GM19324 (cell line): ENCODE measurements at regions not wholly inside any gene's neighbourhood (a gene's known extent, or its start where the extent isn't known, plus 50 kb on each side); places are given as distances from the start of the nearest gene placed in this dataset.
"Not testable (repeated sequence)": the region's sequence is repeated elsewhere in the genome, so short reads cannot be mapped to it uniquely, and the experiment has no call there.

Experiments
- ATAC-seq: cut with Tn5 transposase; IDR thresholded peaks from one replicate; pipeline ENCODE4 v1.9.1; 2021; ENCODE audit warnings: mild to moderate bottlenecking, moderate library complexity; ENCODE audit not compliant: unreplicated experiment, low FRiP score

DNA sequence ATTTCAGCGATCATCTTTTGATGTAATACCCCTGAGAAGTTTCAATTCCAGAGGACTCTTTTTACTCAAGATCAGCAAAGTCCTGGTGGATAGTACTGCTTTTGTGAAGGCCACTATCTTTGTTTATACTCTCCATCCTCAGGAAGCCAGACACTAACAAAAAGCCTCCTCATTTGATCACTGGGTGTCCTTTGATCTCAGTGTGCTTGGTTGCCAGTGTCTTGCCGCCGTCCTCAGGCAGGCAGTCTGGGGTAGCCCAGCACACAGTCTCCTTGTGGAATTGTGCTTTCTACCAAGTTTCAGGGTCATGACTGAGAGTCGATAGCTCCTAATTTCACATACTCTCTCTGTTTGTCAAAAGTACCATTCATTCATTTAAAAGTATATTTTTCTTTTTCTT lies 762.2 kb downstream of the EFNB2 start:
- ATAC-seq = no peak

DNA sequence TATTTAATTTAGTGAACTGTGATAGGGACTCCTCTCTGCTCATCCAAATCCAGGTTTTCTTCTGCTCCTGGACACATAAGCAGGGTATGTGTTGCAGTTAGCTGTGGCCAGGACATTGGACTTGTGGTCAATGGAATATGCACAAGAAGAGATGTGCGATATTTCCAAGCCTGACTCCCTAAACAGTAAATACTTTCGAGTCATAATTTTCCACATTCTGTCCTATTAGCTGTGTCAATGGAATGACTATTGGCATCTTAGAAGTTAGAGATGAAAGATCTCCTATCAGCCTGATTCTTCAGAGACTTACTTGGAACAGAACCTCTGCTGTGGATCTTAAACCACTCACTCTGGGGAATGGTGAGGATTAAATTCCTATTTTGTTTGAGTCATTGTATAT lies 771.0 kb downstream of the EFNB2 start:
- ATAC-seq = no peak

DNA sequence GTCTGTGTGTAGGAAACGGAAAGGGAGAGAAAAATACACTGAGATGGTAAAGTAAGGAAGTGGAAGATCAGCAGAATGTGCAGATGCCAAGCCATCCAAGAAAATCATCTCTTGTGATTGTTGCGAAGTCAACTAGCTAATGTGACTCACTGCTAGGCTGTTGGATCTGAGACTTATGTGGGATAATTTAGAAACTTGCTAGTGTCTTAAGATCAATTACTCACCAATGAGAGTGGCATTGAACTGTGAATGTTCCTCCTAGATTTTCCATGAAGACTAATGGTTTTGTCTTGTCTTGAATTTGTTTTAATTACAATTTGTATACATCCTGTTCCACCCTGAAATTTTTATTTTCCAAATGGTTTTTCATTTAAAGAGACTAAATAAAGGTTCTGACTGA lies 771.6 kb downstream of the EFNB2 start:
- no peak for ATAC-seq

DNA sequence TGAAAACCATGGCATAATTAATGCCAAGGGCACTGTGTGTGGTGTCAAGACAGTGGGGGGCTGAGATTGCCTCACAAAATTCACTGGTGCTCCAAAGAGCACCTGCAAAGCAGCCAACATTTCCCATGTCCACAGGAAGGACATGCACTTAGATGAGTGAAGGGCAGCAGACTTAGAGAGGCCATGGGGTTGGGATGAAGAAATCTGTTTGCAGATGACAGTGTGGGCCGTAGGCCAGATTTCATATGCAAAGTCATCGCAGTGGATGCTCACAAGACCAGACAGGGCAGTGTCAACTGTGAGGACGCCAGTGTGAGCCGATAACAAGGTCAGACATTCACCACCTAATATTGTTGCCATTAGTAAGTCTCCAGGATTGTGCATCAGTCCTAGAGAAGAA lies 773.4 kb downstream of the EFNB2 start:
- ATAC-seq = no peak

DNA sequence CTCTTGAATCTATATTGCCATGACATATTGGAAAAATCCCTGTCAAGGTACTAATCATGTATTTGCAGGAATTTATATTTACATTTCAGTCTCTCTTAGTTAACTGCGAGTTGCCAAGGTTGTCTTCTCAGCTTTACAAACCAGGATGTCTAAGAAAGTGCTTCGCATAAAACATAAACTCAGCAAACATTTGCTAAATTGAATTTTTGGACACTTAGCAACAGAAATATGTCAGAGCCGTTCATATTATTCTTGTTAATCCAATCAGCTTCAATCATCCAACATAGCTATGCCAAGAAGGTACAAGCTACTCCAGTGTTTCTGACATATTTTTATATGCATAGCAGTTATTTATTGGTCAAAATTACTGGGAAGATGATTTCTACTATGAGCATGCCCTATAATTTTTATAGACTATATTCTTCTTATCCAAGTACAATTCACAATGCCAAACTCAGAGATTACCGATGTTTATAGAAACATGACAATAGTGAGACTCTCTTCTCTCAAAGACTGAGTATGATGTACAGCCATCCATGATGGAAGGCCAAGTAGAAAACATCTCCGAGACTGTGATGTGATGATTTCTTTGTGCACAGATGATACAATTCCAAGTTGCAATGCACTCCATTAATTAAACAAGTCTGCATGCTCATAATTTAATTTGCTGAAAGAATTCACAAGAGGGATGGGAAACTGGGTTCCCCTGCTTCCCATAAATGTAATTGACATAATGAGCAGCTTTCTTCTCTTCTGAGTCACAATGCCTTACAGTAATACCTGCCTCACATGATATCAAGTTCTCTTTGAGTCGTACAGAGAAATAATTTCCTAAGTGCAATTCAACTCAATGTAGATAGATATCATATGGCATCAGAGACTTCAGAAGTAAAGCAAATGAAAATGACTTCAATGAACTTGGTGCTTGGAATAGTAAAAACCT lies 776.3 kb downstream of the EFNB2 start:
- ATAC-seq = no peak

DNA sequence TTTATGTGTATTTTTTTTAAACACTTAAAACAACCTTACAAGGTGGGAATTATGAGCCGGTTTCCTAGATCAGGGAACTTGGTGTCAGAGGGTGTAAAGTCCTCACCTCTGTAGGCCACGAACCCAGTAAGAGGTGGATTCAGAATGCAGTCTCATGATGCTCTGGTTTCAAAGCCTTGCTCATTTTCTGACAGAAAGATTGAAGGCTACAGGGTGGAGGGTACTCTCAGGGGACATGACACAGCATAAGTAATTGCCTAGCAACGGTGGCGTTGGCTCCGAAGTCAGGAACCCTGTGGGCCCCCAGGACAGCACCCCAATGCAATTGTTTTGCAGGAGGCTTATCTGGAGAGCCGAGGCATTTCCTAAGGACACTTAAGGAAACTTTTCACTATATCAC lies 794.7 kb downstream of the EFNB2 start:
- no peak for ATAC-seq

DNA sequence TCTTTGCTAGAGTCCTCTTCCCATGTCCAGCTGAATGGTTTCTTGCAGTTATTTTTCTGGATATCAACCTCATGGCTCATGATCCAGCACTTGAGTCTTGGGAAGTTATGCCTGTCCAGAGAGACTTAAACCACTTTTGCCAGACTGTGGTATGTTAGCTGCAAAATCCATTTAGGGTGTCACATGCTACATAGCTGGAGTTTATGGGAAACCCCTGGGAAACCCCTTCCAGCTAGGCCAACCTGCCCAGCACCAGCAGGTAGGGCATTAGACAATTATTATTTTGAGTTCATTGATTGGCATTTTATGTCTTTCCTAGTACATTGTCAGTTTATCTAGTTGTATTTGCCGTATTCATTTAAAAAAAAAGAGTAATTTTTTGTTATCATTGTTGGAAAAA lies 797.8 kb downstream of the EFNB2 start:
- no peak for ATAC-seq

DNA sequence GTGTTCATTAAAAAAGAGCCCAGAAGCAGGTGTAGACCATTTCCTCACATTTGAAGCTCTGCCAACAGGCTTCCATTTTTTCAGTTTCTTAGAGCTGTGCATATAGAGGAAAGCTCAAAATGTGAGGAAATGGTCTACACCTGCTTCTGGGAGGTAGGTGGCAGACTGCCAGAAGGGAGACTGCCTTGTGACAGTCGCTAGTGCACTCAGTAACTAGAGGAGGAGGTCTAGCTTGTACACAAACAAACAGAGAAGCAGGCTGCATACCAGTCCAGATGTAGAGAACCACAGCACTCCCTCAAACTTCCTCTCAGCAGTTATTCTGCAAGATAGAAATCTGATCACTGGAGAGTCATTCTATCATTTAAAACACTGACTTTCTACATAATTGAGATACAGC lies 800.2 kb downstream of the EFNB2 start:
- no peak for ATAC-seq

DNA sequence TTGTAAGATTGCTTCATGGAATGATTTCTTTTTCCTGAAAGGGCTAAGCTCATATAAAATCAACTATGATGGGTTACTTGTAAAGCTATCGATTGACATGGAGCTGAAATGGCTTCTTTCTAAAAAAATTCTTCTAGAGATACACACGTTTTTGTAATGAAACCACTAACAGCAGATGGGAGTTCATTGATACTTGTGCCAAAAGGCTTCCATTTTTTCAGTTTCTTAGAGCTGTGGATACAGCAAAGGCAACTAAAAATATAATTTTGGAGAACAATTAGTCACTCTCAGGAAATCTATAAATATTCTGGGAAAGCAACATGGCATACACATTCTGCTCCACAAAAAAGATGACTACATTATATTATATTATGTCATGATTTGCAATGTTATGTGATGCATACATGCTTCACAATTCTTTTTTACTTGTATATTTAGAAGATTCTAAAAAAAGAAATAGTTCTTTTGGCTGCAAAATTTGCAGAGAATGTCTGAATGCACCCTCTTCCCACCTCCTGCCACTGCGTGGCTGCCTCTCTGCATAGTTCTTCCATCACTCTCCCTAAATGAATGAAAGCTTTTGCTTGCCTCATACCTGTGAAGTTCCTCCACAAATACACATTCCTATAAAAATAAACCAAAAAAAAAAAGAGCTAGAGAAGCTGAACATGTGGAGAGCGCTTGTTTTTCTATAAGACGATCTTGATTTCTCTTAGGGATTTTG lies 802.5 kb downstream of the EFNB2 start:
- ATAC-seq = no peak

DNA sequence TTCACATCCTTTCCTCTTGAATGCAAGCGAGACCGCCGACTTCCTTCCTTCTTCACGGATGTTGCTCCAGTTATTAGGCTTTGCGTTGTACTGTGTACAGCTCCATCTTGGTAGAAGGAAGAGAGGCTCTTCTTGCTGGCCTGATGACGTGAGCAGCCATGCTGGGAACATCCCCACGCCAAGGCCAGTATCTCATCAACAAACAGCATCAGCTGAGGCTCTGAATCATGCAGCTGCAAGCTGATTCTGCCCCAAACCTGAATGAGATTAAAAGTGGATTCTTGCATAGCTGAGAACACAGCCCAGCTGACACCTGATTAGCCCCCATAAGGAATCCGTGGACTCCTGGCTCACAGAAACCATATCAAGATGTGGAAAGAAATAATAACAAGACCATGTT lies 809.6 kb downstream of the EFNB2 start:
- ATAC-seq = no peak

DNA sequence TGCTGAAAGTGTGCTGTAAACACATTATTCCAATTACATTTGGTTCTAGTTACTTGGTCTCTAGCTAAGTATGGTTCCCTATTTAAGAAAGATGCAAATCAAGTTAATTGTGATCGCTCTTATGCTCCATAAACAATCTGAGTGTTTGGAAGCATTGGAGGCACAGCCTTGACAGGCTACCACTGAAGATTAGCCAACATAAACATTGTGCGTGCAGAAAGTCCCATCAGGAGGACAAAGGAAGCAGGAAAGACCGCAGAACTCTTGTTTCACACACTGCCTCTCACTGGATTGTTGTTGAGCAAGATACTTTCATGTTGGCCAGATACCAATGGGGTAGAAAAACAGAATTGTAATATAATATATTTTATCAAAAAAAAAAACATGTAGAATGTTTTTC lies 814.4 kb downstream of the EFNB2 start:
- no peak for ATAC-seq

DNA sequence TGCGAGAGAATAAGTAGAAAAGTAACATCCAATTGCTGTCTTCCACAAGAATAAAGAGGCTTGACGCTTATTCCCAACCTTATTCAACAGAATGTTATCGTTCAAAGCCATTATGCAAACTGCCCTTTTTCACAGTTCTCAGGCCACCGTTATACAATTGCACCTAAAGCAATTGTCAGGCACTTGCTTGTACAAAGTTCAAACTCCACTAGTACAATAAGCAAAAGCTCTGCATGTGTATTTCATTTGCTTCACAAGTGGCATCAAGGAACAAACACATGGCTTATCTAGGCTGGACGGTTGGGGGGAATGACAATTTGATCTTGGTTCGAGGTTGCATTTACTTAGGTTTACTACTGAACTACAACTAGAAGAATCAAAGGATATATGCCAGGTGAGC lies 815.6 kb downstream of the EFNB2 start:
- ATAC-seq = no peak

DNA sequence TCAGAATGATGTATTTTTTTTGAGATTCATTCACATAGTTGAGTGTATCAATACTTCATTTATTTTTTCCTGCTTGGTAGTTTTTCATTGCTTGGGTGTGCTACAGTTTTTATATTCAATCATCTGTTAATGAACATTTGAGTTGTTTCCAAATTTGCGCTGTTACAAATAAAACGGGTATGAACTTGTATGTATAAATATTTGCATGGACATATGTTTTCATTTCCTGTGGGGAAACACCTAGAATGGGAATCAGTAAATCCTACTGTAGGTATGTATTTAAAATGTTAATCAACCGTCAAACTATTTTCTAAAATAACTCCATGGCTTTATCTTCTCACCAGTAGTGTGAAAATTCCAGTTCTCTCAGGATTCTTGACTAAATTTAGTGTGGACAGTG lies 826.3 kb downstream of the EFNB2 start:
- no peak for ATAC-seq

DNA sequence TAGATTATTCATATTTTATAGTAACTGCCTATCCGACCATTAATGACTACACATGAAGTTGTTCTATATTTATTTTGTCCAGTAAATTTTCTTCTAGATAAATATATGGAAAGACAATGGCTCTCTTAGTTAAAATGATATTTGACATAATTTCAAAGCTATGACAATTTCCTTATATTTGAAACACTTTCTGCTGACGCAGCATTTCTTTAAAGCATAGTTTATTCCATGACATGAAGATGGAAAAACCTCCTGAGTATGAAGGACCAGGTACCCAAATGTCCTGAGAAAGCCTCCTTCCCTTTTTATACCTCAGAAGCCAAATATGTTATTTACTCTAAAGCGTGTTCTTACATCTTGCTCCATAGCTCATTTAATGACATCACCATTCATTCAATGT lies 831.6 kb downstream of the EFNB2 start:
- ATAC-seq = no peak

DNA sequence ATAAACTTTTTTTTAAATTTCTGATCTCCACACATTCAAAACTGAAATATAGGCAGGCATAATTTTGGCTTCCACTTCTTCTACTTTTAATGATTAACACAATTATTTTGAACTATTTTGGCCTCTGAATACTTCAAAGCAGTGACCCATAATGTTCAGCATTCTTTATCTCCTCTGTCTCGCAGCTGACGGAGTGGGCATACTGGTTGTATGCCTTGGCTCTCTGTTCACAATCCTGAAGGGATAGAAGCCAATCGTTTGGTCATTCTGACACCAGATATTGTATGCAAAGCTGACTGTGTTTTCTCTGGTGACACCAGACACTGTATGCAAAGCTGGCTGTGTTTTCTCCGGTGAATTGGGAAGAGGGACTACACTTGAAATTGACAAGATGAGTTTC lies 833.0 kb downstream of the EFNB2 start:
- ATAC-seq = no peak

DNA sequence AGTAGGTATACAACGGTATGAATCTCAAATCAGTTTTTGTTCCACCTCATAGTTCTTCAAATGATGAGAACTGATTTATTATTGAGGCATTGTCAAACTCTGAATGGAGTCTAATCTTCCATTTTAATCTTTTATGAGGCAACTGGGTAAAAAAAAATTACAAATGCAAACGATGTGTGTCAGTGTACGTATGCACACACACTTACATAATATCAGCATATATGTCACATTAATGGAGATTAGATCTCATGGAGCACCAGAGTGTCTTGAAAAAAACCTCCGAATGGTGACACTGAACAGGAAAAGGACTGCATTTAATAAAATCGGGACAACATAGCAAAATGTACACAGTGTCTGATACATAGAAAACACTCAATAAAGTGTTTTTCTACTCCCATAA lies 842.7 kb downstream of the EFNB2 start:
- ATAC-seq = no peak

DNA sequence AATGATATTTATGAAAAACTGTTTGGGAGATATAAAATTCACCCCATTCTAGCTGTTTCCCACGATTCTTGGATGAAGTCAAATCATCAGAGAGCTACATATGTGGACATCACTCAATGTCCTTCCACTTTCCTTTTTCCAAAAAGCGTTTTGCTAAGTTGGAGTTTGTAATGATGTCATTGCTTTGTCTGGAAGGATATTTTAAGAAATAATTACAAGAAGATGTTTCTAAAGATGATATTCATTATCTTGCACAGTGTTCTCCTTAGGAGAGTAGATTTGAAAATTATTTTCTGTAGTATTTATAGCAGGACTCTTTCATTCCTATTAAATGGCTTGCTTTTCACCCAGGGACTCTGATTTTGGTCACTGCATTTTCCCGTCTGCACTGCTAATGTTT lies 851.2 kb downstream of the EFNB2 start:
- no peak for ATAC-seq

DNA sequence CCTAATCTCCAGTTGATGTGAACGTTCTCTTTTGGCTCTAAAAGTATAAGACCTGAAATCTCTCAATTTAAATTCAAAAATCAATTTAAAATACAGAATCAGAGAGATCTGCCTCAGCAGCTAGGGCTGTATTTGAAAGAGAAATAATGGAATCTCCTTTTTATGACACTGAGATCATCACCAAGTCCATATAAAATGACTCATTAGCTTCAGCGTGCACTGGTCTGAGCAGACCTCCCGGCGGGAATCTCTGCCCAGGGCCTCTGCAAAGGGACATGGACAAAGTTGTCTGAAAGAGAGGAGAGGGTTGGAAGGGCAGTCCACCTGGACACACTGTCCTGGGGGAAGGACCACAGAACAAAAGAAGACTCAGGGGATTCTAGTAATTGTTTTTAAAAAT lies 855.6 kb downstream of the EFNB2 start:
- ATAC-seq = no peak

DNA sequence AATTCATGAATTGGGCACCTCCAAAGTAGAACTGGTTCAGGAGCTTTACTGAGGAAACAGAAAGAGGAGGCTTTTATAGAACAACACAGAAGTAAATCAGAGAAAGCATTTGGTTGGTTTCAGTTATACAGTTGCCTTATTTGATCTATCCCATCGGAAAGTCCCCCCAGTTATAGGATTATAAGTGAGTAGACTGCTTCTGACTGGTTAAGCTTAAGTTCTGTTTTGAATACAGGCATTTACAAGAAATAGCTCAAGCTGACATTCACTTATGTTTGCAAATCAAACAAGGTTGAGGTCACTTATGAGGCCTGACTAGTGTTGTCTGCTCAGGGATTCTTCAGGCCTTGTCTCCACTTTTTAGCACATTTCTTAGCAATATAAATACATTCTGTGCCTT lies 857.4 kb downstream of the EFNB2 start:
- ATAC-seq = no peak

DNA sequence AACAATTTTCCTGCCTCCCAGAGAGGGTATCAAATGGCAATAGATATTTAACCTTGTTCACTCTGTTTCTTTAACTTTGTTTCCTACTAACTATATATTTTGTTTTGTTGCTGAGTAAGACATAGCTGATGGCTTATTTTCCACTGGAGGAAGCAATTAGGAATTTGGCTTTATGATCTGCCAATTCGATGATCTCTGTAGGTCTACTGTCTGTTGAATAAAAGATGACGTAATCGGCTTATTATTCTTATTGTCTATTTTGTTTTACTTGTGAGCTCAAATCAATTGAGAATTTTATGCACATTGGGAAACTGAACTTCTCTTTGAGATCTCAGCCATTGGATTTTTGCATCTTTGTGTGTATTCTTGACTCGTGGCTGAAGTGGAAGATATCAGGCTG lies 862.6 kb downstream of the EFNB2 start:
- ATAC-seq = no peak

DNA sequence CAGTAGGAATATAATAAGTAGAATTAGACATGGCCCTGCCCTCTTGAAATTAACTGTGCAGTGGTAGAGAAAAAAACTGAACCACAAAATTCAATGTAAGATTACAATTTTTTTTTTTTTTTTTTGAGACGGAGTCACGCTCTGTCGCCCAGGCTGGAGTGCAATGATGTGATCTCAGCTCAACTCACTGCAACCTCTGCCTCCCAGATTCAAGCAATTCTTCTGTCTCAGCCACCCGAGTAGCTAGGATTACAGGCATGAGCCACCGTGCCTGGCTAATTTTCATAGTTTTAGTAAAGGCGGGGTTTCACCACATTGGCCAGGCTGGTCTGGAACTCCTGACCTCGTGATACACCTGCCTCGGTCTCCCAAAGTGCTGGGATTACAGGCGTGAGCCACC lies 864.3 kb downstream of the EFNB2 start:
- not testable (repeated sequence) for ATAC-seq
